ENCODE measurements at regions not wholly inside any gene's neighbourhood (a gene's known extent, or its start where the extent isn't known, plus 50 kb on each side); places are given as distances from the start of the nearest gene placed in this dataset.

- TF ChIP-seq ATF3 (CRISPR knock-in tag; conservative IDR thresholded peaks at IDR 0.05), result no peak
- TF ChIP-seq ESRRA (CRISPR knock-in tag; IDR thresholded peaks at IDR 0.05; ENCODE audit: borderline replicate concordance), result no peak
- TF ChIP-seq ZNF512 (CRISPR knock-in tag; IDR thresholded peaks at IDR 0.05; ENCODE audit: borderline replicate concordance), result no peak
- TF ChIP-seq CTCF (IDR thresholded peaks at IDR 0.05), result no peak
- no peak for TF ChIP-seq MXD4 (CRISPR knock-in tag; IDR thresholded peaks at IDR 0.05; ENCODE audit: borderline replicate concordance)
- no peak for TF ChIP-seq FOXJ3 (CRISPR knock-in tag; IDR thresholded peaks at IDR 0.05; ENCODE audit: borderline replicate concordance)
- no peak for TF ChIP-seq ELF4 (CRISPR knock-in tag; IDR thresholded peaks at IDR 0.05; ENCODE audit: low read depth)
These were observed 778.4 kb upstream of the AADAT start for GRCh38 chr4:170868170-170868569.
